Fibroblast of lung (primary cell): ENCODE measurements at regions not wholly inside any gene's neighbourhood (a gene's known extent, or its start where the extent isn't known, plus 50 kb on each side); places are given as distances from the start of the nearest gene placed in this dataset.

Experiments
- EZH2 ChIP-seq: IDR thresholded peaks from 2 replicates; pipeline ENCODE4 v1.5.1; 2012; ENCODE audit warnings: low read length, control low read depth, mild to moderate bottlenecking; ENCODE audit errors: missing control alignments
- TF ChIP-seq, protein P1 (sequence below), 2 donors: IDR thresholded peaks in 1 of 2; conservative IDR thresholded peaks in 1 of 2; 1 replicate in 1 of 2; 2 replicates in 1 of 2; pipeline ENCODE4 v1.5.1; 2011 to 2012; ENCODE audit warnings: low read length in 2 of 2, control low read depth in 1 of 2, inconsistent platforms in 1 of 2, low read depth in 1 of 2, mild to moderate bottlenecking in 1 of 2

DNA sequence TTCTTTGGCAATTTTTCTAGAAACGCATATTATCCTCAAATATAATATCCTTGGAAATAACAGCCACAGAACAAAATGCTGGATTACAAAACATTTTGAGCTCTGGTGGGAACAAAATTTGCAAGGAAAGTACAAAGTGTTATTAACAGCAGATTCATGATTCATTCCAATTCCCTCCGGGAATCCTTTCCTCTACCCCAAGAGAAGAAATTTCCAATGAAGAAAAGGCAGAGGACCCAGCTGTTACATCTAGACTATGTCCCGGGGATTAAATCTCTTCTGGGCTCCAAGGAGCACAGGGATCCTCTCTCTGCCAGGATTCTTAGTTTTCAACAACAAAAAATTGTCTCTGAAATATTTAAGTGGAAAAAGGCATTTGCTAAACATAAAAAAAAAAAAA lies 51.6 kb upstream of the TMEFF2 start:
- TF ChIP-seq, protein P1, sequence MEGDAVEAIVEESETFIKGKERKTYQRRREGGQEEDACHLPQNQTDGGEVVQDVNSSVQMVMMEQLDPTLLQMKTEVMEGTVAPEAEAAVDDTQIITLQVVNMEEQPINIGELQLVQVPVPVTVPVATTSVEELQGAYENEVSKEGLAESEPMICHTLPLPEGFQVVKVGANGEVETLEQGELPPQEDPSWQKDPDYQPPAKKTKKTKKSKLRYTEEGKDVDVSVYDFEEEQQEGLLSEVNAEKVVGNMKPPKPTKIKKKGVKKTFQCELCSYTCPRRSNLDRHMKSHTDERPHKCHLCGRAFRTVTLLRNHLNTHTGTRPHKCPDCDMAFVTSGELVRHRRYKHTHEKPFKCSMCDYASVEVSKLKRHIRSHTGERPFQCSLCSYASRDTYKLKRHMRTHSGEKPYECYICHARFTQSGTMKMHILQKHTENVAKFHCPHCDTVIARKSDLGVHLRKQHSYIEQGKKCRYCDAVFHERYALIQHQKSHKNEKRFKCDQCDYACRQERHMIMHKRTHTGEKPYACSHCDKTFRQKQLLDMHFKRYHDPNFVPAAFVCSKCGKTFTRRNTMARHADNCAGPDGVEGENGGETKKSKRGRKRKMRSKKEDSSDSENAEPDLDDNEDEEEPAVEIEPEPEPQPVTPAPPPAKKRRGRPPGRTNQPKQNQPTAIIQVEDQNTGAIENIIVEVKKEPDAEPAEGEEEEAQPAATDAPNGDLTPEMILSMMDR (conservative IDR thresholded peaks at IDR 0.05 in 1 of 2, IDR thresholded peaks at IDR 0.05 in 1 of 2; ENCODE audit: low read depth in 1 of 2, low read length in 2 of 2): no peak
- TF ChIP-seq EZH2: no peak
